ENCODE measurements at regions not wholly inside any gene's neighbourhood (a gene's known extent, or its start where the extent isn't known, plus 50 kb on each side); places are given as distances from the start of the nearest gene placed in this dataset.

DNA sequence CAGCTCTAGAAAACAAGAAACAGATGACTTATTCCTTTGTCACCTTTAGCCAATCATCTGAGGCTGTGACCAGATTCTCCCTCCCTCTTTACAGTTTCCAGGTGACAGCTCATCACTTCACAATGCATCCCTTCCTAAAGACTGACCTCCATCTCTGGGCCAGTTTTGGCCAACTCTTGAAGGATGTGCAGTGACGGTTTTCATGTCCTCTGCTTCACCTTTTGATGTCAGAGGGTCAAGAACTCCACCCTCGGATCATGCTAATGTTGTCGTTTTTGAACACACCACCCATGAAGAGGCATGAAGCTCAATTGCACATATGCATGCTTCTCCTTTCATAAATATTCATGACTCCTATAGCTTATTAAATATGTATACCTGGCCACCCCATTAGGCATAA is 161.2 kb upstream of the SYNPR start:
- no peak for DNase-seq (ENCODE audit: low read depth, low spot score)
- in situ Hi-C loops (cut with HindIII; ENCODE audit: low sequenced_read_pairs), result no loop called here
- H3K4me3 ChIP-seq (ENCODE audit: low read depth, low read length), result no peak overlapping the region
- TF ChIP-seq, protein P1, sequence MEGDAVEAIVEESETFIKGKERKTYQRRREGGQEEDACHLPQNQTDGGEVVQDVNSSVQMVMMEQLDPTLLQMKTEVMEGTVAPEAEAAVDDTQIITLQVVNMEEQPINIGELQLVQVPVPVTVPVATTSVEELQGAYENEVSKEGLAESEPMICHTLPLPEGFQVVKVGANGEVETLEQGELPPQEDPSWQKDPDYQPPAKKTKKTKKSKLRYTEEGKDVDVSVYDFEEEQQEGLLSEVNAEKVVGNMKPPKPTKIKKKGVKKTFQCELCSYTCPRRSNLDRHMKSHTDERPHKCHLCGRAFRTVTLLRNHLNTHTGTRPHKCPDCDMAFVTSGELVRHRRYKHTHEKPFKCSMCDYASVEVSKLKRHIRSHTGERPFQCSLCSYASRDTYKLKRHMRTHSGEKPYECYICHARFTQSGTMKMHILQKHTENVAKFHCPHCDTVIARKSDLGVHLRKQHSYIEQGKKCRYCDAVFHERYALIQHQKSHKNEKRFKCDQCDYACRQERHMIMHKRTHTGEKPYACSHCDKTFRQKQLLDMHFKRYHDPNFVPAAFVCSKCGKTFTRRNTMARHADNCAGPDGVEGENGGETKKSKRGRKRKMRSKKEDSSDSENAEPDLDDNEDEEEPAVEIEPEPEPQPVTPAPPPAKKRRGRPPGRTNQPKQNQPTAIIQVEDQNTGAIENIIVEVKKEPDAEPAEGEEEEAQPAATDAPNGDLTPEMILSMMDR (IDR thresholded peaks at IDR 0.05; ENCODE audit: low read depth, low read length), result no peak

DNA sequence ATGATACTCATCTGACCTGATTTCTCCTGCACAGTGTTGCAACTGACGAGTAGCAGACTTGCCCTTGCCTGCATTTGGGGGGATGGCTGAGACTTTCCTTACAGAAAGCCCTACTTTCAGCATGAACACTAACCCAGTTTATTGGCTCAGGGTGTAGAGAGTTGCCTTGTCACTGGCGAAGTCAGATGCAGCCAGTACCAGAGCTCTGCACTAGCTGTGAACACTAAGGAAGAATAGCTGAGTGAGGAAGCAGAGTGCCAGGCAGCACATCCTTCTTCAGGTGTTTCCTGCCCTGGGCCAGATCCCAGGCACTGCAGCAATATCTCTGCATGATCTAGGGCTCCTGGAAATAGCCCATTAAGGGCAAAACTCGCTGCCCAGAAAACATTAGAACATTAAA is 154.0 kb upstream of the SYNPR start:
- no peak overlapping the region for H3K4me3 ChIP-seq (ENCODE audit: low read depth, low read length)
- in situ Hi-C loops (cut with HindIII; ENCODE audit: low sequenced_read_pairs), result no loop called here
- TF ChIP-seq, protein P1 (IDR thresholded peaks at IDR 0.05; ENCODE audit: low read depth, low read length), result no peak

DNA sequence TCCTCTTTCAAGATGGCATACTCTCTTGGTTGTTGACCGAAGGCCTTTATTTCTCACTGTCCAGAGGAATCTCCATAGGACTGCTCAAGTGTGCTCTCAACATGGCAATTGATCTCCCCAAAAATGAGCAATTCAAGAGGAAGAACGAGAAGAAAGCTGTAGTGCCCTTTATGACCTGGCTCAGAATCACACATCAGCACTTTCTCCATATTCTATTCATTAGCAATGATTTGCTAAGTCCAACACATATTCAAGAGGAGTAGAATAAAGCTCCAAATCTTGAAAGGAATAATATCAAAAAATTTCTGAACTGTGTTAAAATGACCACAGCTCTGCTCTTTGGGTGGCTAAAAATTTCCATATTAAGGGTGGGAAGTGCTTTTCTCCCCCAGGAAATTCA is 151.6 kb upstream of the SYNPR start:
- TF ChIP-seq, protein P1 (IDR thresholded peaks at IDR 0.05; ENCODE audit: low read depth, low read length), result no peak
- DNase-seq (ENCODE audit: low read depth, low spot score), result no peak
- no peak overlapping the region for H3K4me3 ChIP-seq (ENCODE audit: low read depth, low read length)
- in situ Hi-C loops (cut with HindIII; ENCODE audit: low sequenced_read_pairs), result no loop called here

More for the DNA sequence above, 154.0 kb upstream of the SYNPR start:
- DNase-seq (ENCODE audit: low read depth, low spot score), result no peak

DNA sequence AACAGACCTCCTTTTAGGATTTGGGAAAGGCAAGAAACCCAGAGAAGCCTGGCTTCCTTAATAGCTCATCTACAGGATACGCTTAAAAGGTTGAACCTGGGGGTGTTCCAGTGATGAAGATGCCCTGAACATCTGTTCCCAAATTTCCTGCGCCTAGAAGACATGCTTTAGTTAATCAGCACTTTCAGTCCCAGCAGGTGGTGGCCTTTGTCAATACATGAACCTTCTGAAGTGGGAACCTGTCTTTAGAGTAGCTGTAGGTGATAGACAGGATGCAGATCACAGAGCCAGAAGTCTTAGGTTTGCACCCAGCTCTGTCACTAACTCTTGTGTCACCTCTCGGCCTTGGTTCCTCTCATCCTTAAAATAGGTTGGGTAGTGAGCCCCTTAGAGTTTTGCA is 149.7 kb upstream of the SYNPR start:
- in situ Hi-C loops (cut with HindIII; ENCODE audit: low sequenced_read_pairs), result no loop called here
- DNase-seq (ENCODE audit: low read depth, low spot score), result no peak
- H3K4me3 ChIP-seq (ENCODE audit: low read depth, low read length), result no peak overlapping the region
- TF ChIP-seq, protein P1 (IDR thresholded peaks at IDR 0.05; ENCODE audit: low read depth, low read length), result no peak

DNA sequence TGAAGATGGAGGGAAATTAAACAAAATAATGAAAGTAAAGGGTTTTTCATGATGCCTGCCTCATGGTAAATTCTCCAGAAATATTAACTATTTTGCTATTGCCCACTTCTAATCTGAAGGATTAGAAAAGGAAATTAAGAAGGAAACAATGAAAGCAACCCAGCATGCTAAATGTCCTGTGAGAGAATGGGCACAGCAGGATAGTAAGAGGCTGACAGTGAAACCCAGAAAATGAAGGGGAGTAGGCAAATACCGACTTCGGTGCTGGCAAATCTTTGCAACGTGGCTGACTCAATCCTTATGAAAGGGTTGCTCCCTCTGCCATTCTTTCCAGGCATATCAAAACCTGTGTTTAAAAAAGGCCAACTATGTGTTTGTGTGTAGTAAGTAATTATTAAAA is 147.5 kb upstream of the SYNPR start:
- TF ChIP-seq, protein P1 (IDR thresholded peaks at IDR 0.05; ENCODE audit: low read depth, low read length), result no peak
- in situ Hi-C loops (cut with HindIII; ENCODE audit: low sequenced_read_pairs), result no loop called here
- H3K4me3 ChIP-seq (ENCODE audit: low read depth, low read length), result no peak overlapping the region
- DNase-seq (ENCODE audit: low read depth, low spot score), result no peak

DNA sequence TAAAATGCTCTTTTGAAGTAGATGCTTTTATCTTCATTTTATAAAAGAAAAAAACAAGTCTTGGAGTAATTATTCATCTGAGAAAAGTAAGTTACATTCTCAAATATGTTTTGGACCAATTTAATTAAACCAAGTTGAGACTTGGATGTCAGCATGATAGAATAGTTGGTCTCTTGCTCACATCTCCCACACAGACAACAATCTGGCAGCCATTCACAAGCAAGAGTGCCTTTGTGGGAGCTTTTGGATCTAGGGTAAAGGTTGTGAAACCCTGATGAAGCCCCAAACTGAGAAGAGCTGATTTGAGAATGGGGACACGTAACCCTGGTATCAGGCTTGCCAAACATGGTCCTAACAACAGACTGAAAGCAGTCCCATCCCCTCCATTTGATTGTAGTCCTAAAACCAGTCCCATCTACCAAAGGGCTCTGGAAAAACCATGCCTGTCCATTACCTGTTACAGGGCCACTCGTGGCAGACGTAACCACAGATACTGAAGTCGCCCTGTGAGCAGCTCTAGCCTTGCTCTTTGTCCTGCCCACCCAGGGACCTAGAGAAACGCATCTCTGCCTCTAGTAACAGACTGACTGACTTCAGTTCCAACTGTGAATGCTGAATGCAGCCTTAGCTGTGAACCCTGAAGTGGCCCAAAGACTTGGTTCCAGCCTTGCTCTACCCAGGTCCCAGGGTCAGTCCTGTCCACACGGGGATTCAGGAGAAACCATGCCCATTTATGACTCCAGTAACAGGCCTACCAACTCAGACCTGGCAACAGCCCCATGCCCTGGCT is 145.5 kb upstream of the SYNPR start:
- TF ChIP-seq, protein P1 (IDR thresholded peaks at IDR 0.05; ENCODE audit: low read depth, low read length), result no peak
- no peak for DNase-seq (ENCODE audit: low read depth, low spot score)
- H3K4me3 ChIP-seq (ENCODE audit: low read depth, low read length), result no peak overlapping the region
- in situ Hi-C loops (cut with HindIII; ENCODE audit: low sequenced_read_pairs), result no loop called here

Data from astrocyte of the spinal cord (primary cell).